A673 (cell line): ENCODE measurements at regions not wholly inside any gene's neighbourhood (a gene's known extent, or its start where the extent isn't known, plus 50 kb on each side); places are given as distances from the start of the nearest gene placed in this dataset.
A peak's percentile ranks its signal among the peaks of the same experiment; 100 is the strongest.

Source experiments
- BruUV-seq: library from RNA; stranded (reverse); fragments of 400-500 nt; replicated peaks from 2 replicates; lab custom pipeline; 2021; lab: Mats Ljungman, UMichigan
- CTCF ChIA-PET: fragments of 300-600 bp; sonication (Branson Sonifier 250); formaldehyde crosslinking; loops from one replicate; lab custom pipeline; 2022; ENCODE audit warnings: antibody characterized with exemption; lab: Charles Lee
- POLR2A ChIA-PET: fragments of 300-600 bp; sonication (Branson Sonifier 250); formaldehyde crosslinking; loops from one replicate; lab custom pipeline; 2022; ENCODE audit warnings: antibody characterized with exemption; ENCODE audit not compliant: low non-redundant PET; lab: Charles Lee
- DNase-seq: peaks from one replicate; pipeline ENCODE4 v3.0.0-alpha.2; 2015; ENCODE audit warnings: low spot score
- H3K27ac ChIP-seq: fragments of 200-600 bp; sonication (generic); 2 replicates; pipeline ENCODE4 v1.5.1; 2016; ENCODE audit warnings: mixed run types, low read depth, mild to moderate bottlenecking, mixed read lengths, antibody characterized with exemption, low read length; ENCODE audit not compliant: poor library complexity, severe bottlenecking
- H3K27me3 ChIP-seq: fragments of 200-600 bp; sonication (generic); replicated peaks from 2 replicates; pipeline ENCODE4 v1.6.1; 2017; ENCODE audit warnings: mixed run types, low read depth, mild to moderate bottlenecking, mixed read lengths, antibody characterized with exemption, low read length; ENCODE audit not compliant: insufficient read depth, poor library complexity
- H3K36me3 ChIP-seq: fragments of 200-600 bp; sonication (generic); 2 replicates; pipeline ENCODE4 v1.6.1; 2016; ENCODE audit warnings: mixed run types, mild to moderate bottlenecking, mixed read lengths, antibody characterized with exemption, low read length; ENCODE audit not compliant: insufficient read depth, poor library complexity, severe bottlenecking
- H3K4me1 ChIP-seq: fragments of 200-600 bp; sonication (generic); 2 replicates; pipeline ENCODE4 v1.6.1; 2017; ENCODE audit warnings: mixed run types, mild to moderate bottlenecking, mixed read lengths, antibody characterized with exemption, low read length; ENCODE audit not compliant: insufficient read depth, poor library complexity, severe bottlenecking
- H3K4me3 ChIP-seq: fragments of 200-600 bp; sonication (generic); 2 replicates; pipeline ENCODE4 v1.5.1; 2016; ENCODE audit warnings: low read depth, mixed run types, mild to moderate bottlenecking, mixed read lengths, low read length; ENCODE audit not compliant: poor library complexity, severe bottlenecking
- H3K9me3 ChIP-seq: fragments of 200-600 bp; sonication (generic); 2 replicates; pipeline ENCODE4 v1.6.1; 2016; ENCODE audit warnings: mixed run types, low read depth, mild to moderate bottlenecking, mixed read lengths, antibody characterized with exemption, low read length; ENCODE audit not compliant: poor library complexity, severe bottlenecking
- EZH2 ChIP-seq: fragments of 200-600 bp; sonication (generic); IDR thresholded peaks from 2 replicates; pipeline ENCODE4 v1.6.1; 2017; ENCODE audit warnings: borderline replicate concordance, low read depth, mild to moderate bottlenecking, mixed read lengths, antibody characterized with exemption, low read length; ENCODE audit not compliant: poor library complexity, severe bottlenecking
- intact Hi-C: fragments of 100-400 bp; cut with micrococcal nuclease; formaldehyde crosslinking; loops from one replicate; pipeline ENCODE4 v1.10.0; 2022; ENCODE audit not compliant: unreplicated experiment
- TF ChIP-seq, protein P1 (sequence below): fragments of 300-800, 200-600 bp; sonication (generic); conservative IDR thresholded peaks from 2 replicates; pipeline ENCODE4 v1.5.1; 2017; ENCODE audit warnings: low read depth, mild to moderate bottlenecking, antibody characterized with exemption, low read length, moderate library complexity, mixed read lengths

DNA sequence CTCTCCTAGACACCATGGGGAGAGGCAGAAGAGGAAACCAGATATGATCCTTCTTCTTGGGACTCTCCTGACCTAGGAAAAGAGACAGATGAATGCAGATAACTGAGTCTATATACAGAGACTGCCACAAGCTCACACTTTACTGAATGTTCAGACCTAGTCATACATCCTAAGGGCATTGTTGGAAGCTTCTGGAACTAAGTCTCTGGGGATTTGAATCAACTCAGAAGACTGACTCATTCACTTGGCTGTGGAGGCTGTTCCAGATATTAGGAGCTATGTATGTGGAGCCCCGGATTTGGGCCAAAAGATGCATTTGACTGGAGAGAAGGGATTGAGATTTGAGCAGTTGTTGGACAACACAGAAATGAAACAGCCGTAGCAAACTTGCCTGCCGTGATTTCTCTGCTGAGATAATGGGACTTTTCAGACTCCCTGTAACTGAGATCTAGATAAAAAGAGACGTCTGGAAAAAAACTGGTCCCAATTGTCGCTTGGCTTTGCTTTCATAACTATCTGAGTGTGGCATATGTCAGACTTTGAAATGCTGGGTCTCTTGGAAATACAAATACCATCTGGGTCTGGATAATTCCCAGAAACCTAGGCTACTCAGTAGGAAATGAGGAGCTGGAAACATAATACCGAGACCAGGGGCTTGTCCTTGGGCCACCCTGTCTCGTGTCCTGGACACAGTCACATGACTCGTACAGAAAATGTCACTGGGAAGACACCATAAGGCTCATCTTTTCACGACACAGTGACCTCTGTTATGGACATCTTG, 396.8 kb downstream of the NUAK1 start:
- BruUV-seq: no TSS peak
- CTCF ChIA-PET: no interaction called here

DNA sequence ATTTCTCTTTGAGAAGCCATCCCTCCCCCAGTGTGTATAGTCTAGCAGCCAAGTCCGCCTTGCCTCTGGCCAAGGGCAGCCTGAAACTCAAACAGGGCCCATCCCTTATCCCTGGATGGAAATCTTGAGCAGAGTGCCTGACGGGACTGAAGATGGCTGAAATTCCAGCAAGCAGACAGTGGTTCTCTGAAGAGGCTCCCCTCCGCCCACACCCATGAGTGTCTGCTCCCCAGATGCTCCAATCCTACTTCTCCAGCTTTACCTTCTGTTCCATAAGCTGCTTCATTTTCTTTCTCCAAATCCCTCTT, 396.2 kb downstream of the NUAK1 start:
- BruUV-seq: no TSS peak
- TF ChIP-seq, protein P1, sequence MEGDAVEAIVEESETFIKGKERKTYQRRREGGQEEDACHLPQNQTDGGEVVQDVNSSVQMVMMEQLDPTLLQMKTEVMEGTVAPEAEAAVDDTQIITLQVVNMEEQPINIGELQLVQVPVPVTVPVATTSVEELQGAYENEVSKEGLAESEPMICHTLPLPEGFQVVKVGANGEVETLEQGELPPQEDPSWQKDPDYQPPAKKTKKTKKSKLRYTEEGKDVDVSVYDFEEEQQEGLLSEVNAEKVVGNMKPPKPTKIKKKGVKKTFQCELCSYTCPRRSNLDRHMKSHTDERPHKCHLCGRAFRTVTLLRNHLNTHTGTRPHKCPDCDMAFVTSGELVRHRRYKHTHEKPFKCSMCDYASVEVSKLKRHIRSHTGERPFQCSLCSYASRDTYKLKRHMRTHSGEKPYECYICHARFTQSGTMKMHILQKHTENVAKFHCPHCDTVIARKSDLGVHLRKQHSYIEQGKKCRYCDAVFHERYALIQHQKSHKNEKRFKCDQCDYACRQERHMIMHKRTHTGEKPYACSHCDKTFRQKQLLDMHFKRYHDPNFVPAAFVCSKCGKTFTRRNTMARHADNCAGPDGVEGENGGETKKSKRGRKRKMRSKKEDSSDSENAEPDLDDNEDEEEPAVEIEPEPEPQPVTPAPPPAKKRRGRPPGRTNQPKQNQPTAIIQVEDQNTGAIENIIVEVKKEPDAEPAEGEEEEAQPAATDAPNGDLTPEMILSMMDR: no peak
- TF ChIP-seq EZH2: no peak
- Histone ChIP-seq H3K36me3 (no peaks in the 10 kb centered on the region), H3K27me3 (no peaks in the 10 kb centered on the region), H3K9me3 (no peaks in the 10 kb centered on the region), H3K4me1 (peaks cover 4% of the 10 kb centered on the region), H3K4me3 (no peak overlapping the region), H3K27ac (no peak overlapping the region)
- intact Hi-C loops: no loop called here
- CTCF ChIA-PET: no interaction called here
- no peak for DNase-seq
- POLR2A ChIA-PET: no interaction called here

More for the DNA sequence above, 396.8 kb downstream of the NUAK1 start:
- TF ChIP-seq EZH2: no peak
- TF ChIP-seq, protein P1: no peak
- no peaks in the 10 kb centered on the region for H3K9me3 ChIP-seq
- H3K4me3 ChIP-seq: no peak overlapping the region
- no peaks in the 10 kb centered on the region for H3K36me3 ChIP-seq
- H3K27me3 ChIP-seq: no peaks in the 10 kb centered on the region
- peak; percentile 12 for DNase-seq
- no peak overlapping the region for H3K27ac ChIP-seq
- intact Hi-C loops: no loop called here
- peaks cover 4% of the 10 kb centered on the region for H3K4me1 ChIP-seq
- POLR2A ChIA-PET: no interaction called here

DNA sequence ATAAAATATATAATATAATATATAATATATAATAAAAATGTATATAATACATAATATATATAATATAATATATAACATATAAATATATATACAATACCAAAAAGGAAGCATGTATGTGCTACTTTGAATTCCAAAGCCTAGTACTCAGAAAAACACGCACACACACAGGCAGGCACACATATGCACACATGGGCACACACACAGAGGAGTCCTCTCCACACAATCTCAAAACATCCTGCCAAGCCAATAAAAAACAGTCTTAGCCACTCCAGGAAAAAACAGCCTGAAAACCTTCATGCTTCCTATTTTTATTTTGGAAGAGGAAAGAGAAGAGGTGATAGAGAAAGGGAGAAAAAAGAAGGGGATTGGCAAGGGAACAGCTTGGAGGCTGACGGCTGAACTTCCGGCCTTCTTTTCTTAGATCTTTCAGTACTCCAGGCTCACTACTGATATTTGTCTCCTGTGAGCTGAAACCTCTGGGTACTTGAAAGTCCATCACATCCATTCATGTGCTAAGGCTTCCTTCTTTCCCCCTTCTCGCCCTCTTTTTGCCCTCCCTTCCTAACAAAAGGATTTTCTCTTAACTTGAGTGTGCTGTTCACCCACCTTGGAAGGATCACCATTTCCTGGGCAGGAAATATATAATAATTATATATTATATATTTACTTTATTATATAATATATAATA, 394.2 kb downstream of the NUAK1 start:
- POLR2A ChIA-PET: no interaction called here
- TF ChIP-seq EZH2: no peak
- TF ChIP-seq, protein P1: no peak
- no TSS peak for BruUV-seq

More for the DNA sequence above, 394.2 kb downstream of the NUAK1 start:
- H3K9me3 ChIP-seq: no peaks in the 10 kb centered on the region
- CTCF ChIA-PET: no interaction called here
- DNase-seq: no peak
- H3K36me3 ChIP-seq: no peaks in the 10 kb centered on the region
- intact Hi-C loops: no loop called here
- no peaks in the 10 kb centered on the region for H3K27me3 ChIP-seq
- no peak overlapping the region for H3K4me3 ChIP-seq
- peaks cover 4% of the 10 kb centered on the region for H3K4me1 ChIP-seq
- H3K27ac ChIP-seq: no peak overlapping the region
